H1 (cell line): ENCODE measurements at regions not wholly inside any gene's neighbourhood (a gene's known extent, or its start where the extent isn't known, plus 50 kb on each side); places are given as distances from the start of the nearest gene placed in this dataset.

Experiments
- CBX5 ChIP-seq: fragments of 300-800, 300-1000 bp; sonication (generic); IDR thresholded peaks from 2 replicates; pipeline ENCODE4 v1.7.1; 2016; ENCODE audit warnings: antibody characterized with exemption, low read length, low read depth

- TF ChIP-seq CBX5, result no peak
These were observed 206.9 kb upstream of the PRPS1L1 start (continued) for GRCh38 chr7:18234519-18234918.
